ENCODE measurements at regions not wholly inside any gene's neighbourhood (a gene's known extent, or its start where the extent isn't known, plus 50 kb on each side); places are given as distances from the start of the nearest gene placed in this dataset.

DNA sequence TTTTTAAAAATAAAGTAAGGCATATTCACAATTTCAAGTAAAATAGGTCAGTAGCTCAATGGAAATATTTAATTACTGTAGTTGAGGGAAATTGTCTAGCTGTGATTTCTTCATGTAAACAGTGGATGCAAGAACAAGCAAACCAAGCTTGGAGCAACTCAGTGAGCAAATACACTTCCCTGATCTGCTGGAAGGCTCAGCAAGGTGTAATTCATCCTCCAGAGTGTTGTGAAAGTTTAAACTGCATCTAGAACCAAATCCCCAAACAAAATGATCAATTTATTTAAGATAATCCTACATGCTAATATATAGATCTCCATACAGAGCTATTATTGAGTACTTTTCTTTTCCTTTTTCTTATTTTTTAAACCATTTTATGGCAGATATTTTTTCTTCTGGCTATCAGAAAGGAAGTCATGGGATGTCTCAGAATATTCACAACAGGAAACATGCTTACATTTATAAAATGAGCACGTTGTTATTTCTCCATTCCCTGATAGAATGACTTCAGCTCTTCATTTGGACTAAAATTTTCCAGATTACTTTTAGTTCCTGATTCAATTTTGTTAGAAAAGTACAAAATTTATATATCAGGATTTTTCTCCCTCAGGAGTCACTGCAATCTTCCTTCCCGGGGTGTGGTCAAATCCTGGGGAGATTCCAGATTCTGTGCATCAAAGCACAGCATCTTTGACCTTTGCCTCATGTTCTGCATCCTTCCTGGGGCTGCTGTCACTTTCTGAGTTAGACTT, 219.2 kb upstream of the ELL2 start:
- Histone ChIP-seq H3K27ac (no peak overlapping the region), H3K9me3 (no peaks in the 10 kb centered on the region), H3K4me1 (peaks cover 0 to 16% (median 2%) of the 10 kb centered on the region in 3 donors), H3K36me3 (no peaks in the 10 kb centered on the region), H3K27me3 (no peaks in the 10 kb centered on the region), H3K4me3 (no peak overlapping the region)
- TF ChIP-seq, protein P1, sequence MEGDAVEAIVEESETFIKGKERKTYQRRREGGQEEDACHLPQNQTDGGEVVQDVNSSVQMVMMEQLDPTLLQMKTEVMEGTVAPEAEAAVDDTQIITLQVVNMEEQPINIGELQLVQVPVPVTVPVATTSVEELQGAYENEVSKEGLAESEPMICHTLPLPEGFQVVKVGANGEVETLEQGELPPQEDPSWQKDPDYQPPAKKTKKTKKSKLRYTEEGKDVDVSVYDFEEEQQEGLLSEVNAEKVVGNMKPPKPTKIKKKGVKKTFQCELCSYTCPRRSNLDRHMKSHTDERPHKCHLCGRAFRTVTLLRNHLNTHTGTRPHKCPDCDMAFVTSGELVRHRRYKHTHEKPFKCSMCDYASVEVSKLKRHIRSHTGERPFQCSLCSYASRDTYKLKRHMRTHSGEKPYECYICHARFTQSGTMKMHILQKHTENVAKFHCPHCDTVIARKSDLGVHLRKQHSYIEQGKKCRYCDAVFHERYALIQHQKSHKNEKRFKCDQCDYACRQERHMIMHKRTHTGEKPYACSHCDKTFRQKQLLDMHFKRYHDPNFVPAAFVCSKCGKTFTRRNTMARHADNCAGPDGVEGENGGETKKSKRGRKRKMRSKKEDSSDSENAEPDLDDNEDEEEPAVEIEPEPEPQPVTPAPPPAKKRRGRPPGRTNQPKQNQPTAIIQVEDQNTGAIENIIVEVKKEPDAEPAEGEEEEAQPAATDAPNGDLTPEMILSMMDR (IDR thresholded peaks at IDR 0.05), result no peak
- TF ChIP-seq POLR2AphosphoS5 (IDR thresholded peaks at IDR 0.05) (no peak), EP300 (IDR thresholded peaks at IDR 0.05) (no peak), POLR2A (IDR thresholded peaks at IDR 0.05) (no peak)
- 55 to 58% methylated on average over 2 of the region's 2 CpGs for WGBS, 2 donors (ENCODE audit: low coverage in 1 of 2)
- no peak for ATAC-seq

DNA sequence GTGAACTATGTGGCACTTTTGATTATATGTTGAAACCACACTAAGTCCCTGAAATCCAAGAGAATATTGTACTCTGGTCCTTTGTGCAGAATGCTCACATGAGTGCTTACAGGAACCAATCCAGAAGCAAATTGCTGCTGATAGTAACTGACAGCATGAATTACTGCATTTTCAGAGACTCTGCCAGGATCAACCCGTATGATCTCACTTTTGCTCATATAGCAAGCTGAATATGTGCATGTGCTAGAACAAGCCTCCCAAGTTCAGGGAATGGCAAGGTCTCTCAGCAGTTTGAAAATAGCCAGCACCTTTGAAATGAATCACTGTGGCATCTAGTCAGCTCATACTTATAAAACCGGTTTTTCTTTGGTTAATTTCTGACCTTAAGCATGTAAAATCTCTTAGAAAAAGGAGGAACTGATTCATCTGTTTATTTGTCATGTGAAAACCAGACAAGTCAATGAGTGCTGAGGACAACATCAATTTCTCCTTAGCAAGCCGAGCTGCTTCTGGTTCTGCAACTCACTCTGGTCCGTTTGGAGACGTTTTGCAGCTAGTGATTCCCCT, 215.7 kb upstream of the ELL2 start:
- TF ChIP-seq POLR2AphosphoS5 (IDR thresholded peaks at IDR 0.05) (peak; percentile 32), EP300 (IDR thresholded peaks at IDR 0.05) (no peak), POLR2A (IDR thresholded peaks at IDR 0.05) (no peak)
- TF ChIP-seq, protein P1 (IDR thresholded peaks at IDR 0.05), result no peak
- 14 to 47% methylated on average over 5 of the region's 5 CpGs for WGBS, 2 donors (ENCODE audit: low coverage in 1 of 2)
- no peak overlapping the region for H3K27ac ChIP-seq
- H3K4me3 ChIP-seq, result no peak overlapping the region
- peaks cover 0 to 26% (median 2%) of the 10 kb centered on the region in 3 donors for H3K4me1 ChIP-seq
- ATAC-seq, result no peak
- H3K27me3 ChIP-seq, result no peaks in the 10 kb centered on the region
- H3K9me3 ChIP-seq, result no peaks in the 10 kb centered on the region
- no peaks in the 10 kb centered on the region for H3K36me3 ChIP-seq

DNA sequence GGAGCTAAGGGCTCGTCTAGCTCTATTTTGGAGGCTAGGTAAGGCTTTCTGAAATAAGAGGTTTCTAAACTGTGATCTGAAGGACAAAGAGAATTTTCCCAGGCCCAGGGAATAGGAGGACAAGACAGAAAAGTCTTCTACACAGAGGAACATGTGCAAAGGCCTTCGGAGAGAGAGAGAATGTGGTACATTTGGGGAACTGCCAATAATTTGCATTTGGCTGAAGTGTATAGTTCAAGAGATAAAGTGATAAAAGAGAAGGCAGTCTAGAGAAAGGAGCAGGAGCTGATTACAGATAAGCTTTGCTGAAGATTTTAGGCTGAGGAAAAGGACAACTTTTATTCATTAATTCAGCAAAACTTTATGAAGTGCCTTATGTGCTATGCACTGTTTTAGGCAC, 214.4 kb upstream of the ELL2 start:
- no peaks in the 10 kb centered on the region for H3K36me3 ChIP-seq
- no peak overlapping the region for H3K27ac ChIP-seq
- ATAC-seq, result no peak
- H3K4me3 ChIP-seq, result no peak overlapping the region
- 60 to 79% methylated on average over 2 of the region's 2 CpGs for WGBS, 2 donors (ENCODE audit: low coverage in 1 of 2)
- H3K4me1 ChIP-seq, result peaks cover 0 to 23% (median 2%) of the 10 kb centered on the region in 3 donors
- no peaks in the 10 kb centered on the region for H3K9me3 ChIP-seq
- TF ChIP-seq POLR2A (IDR thresholded peaks at IDR 0.05) (no peak), EP300 (IDR thresholded peaks at IDR 0.05) (no peak), POLR2AphosphoS5 (IDR thresholded peaks at IDR 0.05) (no peak)
- TF ChIP-seq, protein P1 (IDR thresholded peaks at IDR 0.05), result no peak
- H3K27me3 ChIP-seq, result no peaks in the 10 kb centered on the region

DNA sequence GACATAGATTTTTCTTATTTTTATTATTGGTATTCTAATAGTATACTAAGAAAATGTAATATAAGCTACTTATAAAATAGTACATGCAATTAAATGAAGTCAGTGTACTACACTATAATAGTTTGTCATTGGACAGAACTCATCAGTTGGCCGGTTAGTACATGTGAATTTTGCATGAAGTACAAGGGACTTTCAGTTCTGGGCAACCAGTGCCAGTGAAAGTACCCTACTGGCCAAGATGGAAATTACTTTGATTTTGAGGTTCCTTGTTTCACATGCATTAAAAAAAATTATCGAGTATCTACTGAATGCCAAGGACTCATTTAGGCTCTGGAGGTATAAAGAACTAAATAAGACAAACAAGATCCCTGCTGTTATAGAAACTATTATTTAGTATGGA, 213.4 kb upstream of the ELL2 start:
- Histone ChIP-seq H3K4me3 (no peak overlapping the region), H3K27me3 (no peaks in the 10 kb centered on the region), H3K36me3 (no peaks in the 10 kb centered on the region), H3K9me3 (no peaks in the 10 kb centered on the region), H3K27ac (no peak overlapping the region), H3K4me1 (peaks cover 0 to 17% (median 2%) of the 10 kb centered on the region in 3 donors)
- ATAC-seq, result no peak
- no peak for TF ChIP-seq POLR2AphosphoS5 (IDR thresholded peaks at IDR 0.05)
- TF ChIP-seq, protein P1 (IDR thresholded peaks at IDR 0.05), result no peak
- no peak for TF ChIP-seq EP300 (IDR thresholded peaks at IDR 0.05)
- TF ChIP-seq POLR2A (IDR thresholded peaks at IDR 0.05), result no peak
- 78 to 93% methylated on average over 2 of the region's 2 CpGs for WGBS, 2 donors (ENCODE audit: low coverage in 1 of 2)

DNA sequence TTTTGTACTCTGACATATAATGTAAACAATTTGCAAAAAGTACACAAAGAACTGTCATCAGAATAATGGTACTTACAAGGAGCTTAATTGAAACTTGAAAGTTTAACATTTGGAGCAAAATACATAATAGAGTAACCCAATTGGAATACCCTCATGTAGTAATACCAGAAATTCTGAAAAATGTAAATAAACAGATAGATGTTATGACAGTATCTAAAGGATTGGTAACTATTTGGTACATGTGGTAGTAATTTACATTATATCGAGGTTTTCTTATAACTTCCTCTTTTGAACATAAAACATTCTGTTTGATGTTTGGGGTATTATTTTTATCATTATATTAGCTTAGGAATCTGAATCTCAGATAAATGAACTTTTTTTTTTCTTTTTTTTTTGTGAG, 211.7 kb upstream of the ELL2 start:
- no peaks in the 10 kb centered on the region for H3K27me3 ChIP-seq
- TF ChIP-seq, protein P1 (IDR thresholded peaks at IDR 0.05), result no peak
- TF ChIP-seq POLR2AphosphoS5 (IDR thresholded peaks at IDR 0.05), result no peak
- TF ChIP-seq EP300 (IDR thresholded peaks at IDR 0.05), result no peak
- TF ChIP-seq POLR2A (IDR thresholded peaks at IDR 0.05), result no peak
- H3K36me3 ChIP-seq, result no peaks in the 10 kb centered on the region
- no peaks in the 10 kb centered on the region for H3K9me3 ChIP-seq
- no peak overlapping the region for H3K27ac ChIP-seq
- H3K4me3 ChIP-seq, result no peak overlapping the region
- H3K4me1 ChIP-seq, result peaks cover 0 to 17% (median 2%) of the 10 kb centered on the region in 3 donors
- ATAC-seq, result no peak
- 67 to 74% methylated on average over 1 of the region's 1 CpG for WGBS, 2 donors (ENCODE audit: low coverage in 1 of 2)

Measured in gastroesophageal sphincter (tissue), 4 donors.